ENCODE measurements at regions not wholly inside any gene's neighbourhood (a gene's known extent, or its start where the extent isn't known, plus 50 kb on each side); places are given as distances from the start of the nearest gene placed in this dataset.

DNA sequence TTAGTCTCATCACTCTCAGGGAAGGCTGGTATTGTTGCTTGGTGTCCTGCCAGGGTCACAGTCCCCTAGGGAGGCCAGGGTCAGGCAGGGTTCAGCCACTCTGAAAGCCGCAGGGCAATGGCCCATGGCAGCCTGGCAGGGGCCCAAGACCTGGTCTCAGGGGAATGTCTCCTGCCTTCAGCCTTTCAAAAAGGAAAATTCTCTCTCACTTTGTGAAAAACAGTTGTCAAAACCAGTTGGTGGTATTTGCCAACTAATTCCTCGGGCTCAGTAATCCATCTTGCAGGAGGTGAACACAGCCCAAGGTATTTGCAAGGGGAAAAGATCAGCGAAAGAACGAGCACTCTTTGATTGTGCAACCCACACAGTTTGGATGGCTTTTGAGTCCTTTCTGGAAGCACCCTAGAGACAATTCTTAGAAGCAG, 101.5 kb downstream of the JCAD start:
- TF ChIP-seq, protein P1, sequence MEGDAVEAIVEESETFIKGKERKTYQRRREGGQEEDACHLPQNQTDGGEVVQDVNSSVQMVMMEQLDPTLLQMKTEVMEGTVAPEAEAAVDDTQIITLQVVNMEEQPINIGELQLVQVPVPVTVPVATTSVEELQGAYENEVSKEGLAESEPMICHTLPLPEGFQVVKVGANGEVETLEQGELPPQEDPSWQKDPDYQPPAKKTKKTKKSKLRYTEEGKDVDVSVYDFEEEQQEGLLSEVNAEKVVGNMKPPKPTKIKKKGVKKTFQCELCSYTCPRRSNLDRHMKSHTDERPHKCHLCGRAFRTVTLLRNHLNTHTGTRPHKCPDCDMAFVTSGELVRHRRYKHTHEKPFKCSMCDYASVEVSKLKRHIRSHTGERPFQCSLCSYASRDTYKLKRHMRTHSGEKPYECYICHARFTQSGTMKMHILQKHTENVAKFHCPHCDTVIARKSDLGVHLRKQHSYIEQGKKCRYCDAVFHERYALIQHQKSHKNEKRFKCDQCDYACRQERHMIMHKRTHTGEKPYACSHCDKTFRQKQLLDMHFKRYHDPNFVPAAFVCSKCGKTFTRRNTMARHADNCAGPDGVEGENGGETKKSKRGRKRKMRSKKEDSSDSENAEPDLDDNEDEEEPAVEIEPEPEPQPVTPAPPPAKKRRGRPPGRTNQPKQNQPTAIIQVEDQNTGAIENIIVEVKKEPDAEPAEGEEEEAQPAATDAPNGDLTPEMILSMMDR (conservative IDR thresholded peaks at IDR 0.05; ENCODE audit: low read length) = no peak
- TF ChIP-seq EZH2phosphoT487 (IDR thresholded peaks at IDR 0.05; ENCODE audit: borderline replicate concordance) = no peak

Measured in Loucy (cell line).